ENCODE measurements at regions not wholly inside any gene's neighbourhood (a gene's known extent, or its start where the extent isn't known, plus 50 kb on each side); places are given as distances from the start of the nearest gene placed in this dataset.

- TF ChIP-seq CTCF (IDR thresholded peaks at IDR 0.05) (no peak), POLR2A (IDR thresholded peaks at IDR 0.05) (no peak), POLR2AphosphoS5 (IDR thresholded peaks at IDR 0.05) (no peak)
Observed at GRCh38 chr1:81470275-81470674, 330.5 kb upstream of the ADGRL2 start.

All from breast epithelium (tissue), 3 donors.